ENCODE measurements at regions not wholly inside any gene's neighbourhood (a gene's known extent, or its start where the extent isn't known, plus 50 kb on each side); places are given as distances from the start of the nearest gene placed in this dataset.
"Not testable (repeated sequence)": the region's sequence is repeated elsewhere in the genome, so short reads cannot be mapped to it uniquely, and the experiment has no call there.

DNA sequence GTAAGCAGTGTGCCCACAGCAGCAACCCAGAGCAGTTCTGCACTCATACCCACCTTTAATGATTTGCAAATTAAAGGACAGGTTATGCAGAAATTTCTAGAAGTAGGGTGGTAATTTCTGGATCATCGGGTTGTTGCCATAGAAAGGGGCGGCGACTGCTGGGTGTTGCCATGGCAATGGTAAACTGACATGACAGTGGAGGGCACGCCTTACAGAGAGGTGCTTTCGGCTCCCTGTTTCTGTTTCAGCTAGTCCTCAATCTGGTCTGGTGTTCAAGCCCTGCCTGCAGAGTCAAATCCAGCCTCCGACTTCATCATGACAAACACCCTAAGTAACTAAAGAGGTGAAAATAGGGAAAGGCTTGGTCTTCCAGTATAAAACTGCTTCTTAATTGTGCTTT, 667.7 kb downstream of the SOCS6 start:
- DNase-seq = no peak

DNA sequence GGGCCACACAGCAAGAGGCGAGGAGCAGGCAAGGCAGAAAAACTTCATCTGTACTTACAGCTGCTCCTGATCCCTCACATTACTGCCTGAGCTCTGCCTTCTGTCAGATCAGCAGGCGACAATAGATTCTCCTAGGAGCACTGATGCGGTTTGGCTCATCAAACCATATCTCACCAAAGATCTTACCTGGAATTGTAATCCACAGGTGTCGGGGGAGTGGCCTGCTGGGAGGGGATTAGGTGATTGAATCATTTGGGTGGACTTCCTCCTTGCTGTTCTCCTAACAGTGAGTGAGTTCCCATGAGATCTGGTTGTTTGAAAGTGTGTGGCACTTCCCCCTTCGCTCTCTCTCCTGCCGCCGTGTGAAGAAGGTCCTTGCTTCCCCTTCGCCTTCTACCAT, 647.3 kb downstream of the SOCS6 start:
- no peak for DNase-seq

DNA sequence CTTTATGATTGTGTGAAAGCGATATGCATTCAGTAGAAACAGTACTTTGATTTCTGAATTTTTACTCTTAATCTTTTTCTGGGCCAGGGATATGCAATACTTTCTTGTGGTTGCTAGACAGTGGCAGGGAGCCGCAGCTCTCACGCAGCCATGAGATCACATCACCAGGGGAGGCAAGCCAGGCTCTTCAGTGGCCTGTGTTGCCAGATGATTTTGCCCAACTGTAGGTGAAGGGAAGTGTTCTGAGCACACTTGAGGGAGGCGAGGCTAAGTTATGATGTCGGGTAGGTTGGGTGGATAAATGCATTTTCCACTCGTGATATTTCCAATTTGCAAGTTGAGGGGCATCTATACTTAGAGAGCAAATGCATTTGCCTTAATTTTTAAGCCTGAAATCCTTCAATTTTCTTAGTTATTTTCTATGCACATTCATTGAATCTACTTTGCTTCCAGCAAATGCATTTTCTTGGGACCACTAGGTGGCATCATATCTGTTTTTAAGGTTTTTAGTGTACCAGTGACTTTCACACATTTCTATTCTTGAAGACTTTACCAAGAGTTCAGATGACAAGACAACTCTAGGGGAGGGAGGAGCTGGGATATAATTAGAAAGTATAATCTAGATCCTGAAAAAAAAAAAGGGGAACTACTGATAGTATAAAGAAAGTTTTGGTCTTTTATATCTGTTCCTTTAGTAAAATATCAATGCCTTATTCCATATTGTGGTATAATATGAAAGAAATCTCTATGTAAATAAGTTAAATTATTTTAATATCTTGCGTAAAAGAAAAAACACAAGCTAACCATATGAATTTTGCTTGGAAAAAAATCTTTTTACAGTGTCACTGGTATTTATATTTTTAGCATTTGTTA, 643.3 kb downstream of the SOCS6 start:
- peak; percentile 5 for DNase-seq

DNA sequence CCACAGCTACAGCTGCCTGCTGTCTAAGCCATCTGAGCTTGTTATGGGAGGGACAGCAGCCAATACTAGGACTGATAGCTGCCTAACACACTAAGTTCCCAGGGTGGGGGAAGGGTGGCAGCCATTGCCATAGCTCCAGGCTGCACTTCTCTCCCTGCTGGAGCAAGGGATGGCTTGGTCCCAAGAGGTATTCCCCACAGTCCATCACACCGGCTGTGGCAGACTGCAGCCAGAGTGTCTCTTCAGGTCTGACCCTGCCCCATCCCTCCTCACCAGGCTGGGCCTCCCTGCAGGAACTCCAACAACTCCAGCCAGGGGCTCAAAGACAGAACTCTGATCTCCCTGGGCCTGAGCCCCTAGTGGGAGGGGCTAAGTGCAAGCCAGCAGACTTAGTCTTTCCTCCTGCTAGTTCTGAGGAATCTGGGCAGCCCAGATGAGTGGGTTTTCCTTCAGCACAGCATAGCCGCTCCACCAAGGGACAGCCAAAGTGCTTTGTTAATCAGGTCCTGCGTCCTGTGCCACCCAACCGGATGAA, 632.1 kb downstream of the SOCS6 start:
- DNase-seq = no peak

DNA sequence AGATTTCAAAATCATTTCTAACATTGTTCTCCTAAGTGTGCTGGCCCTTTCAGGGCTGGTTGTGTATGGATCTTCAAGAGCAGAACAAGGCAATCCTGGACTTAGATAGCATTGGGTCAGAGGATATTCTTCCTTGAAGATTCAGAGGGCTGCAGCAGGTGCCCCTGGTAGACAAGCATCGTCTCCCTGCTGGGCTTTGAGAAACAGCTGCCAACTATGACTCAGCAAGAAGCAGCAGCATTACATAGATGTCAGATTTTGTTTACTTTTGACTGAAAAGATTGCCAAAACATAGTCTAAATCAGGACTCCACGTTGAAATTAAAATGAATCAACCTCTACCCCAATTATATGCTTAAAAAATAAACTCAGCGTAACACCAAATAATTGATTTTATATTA, 618.8 kb downstream of the SOCS6 start:
- no peak for DNase-seq

DNA sequence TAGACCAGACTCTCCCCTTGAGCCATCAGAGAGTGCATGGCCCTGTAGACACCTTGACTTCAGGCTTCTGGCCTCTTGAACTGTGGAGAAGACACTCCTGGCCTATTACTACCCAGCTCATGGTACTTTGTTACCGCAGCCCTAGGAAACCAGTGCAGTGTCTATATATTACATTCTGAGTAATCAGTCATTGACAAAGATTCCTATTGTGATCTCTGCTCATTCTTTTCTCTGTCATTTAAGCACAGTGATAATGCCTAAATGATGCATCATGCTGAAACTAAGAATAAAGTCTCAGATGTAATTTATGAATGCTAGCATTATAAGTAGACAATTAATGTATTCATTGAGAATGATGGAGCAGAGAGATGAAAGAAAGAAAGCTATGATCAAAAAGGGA, 603.5 kb downstream of the SOCS6 start:
- DNase-seq = no peak

DNA sequence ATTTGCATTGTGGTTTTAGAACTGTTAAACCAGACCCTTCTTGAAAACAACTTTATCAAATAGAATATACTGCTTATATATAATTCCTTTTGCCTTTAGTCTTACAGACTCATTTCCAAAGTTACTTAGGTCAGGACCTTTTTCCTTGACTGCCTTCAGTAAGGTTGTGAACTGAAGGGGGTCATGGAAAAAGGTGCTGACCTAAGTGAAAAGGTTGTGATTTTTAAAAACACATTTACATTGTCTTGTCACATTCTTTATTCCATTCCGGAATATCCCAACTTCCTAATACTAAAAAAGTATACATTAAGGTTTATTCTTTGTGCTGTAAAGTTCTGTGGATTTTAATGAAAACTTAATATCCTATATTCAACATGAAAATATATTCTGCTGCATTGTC, 581.4 kb downstream of the SOCS6 start:
- no peak for DNase-seq

DNA sequence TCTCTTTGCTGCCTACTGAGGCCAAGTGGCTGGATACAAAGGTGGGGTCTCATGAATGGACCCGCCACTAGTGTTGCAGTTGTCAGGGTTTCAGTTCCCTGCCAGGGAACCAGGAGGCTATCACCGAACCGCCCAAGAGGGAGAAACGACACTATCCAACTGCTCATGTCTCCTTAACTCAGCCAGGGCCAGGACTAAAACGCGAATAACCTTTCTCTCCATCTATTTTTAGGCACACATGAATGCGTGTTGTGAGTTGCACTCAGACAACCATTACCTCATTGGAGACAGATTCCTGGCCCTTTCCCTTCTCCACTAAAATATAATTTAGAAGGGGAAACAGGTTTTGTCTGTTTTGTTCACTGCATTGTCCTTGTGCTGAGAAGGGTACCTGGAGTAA, 559.5 kb downstream of the SOCS6 start:
- DNase-seq = no peak

DNA sequence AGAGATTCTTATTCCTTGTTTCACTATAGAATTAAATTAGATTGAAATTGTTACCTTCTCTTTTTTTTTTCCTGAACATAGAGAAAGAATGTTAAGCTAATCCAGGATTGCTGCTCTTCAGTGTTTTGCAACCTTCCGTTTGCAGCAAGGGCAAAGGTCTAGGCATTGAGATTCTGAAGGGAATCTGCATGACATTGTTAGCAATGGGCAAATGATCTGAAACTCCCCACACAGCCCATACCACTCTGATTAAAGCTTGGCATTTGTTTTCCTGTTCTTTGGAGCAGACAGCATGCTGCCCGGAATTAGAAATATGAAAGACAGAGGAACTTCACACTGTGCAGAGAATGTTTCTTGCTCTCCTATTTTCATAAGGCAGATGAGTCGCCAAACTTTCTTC, 551.8 kb downstream of the SOCS6 start:
- DNase-seq = no peak

DNA sequence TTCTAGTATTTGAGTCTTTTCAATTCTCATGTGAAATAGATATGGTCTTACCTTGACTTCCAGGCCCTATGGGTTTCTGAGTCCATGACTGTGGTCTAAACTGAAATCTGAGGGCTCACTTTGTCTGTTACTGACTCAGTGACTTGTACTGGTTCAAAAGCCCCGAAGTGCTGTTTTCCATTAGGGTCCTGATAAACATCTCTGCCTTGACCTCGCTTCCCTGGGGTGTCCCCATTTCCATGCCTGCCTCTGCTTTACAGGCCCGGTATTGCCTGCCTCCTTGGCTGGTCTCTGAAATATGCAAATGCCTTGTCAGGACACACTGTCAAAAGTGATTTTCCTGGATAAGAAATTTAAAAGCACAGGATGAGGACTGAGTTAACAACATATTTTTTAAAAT, 538.8 kb downstream of the SOCS6 start:
- no peak for DNase-seq

DNA sequence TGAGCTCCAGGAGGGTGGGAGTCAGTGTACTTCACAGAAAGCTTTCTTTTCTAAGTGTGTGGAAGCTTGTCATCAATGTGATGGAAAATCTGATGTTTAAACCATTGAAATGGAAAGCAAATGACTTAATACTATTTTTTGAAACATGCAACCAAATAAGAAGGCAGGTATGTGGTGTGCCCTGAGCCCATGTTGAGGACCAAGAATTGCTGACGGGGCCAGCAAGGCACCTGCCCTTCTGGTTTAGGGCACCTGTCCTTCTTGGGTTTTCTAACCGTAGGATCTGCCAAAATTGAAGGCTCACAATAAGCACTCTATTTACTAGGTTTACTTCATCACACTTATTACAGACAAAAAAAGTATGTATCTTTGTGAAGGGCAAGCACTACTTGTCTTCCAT, 537.7 kb downstream of the SOCS6 start:
- no peak for DNase-seq

DNA sequence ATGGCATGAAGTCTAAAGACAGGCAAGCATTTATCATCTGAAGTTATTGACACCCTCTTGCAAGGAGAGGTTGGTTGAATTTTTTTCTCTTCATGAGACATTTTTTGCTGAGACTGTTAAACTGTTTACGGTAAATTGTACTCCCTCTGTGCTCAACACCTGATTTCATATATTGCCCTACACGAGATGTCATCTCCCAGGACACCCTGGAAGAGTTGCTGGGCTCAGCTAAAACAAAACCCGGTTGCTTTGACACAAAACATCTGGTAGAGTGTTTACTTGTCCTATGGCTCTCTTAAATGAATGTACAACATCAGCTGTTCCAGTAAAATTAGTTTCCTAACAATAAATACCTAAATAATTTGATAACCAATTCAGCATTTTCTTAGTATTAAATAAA, 533.8 kb downstream of the SOCS6 start:
- DNase-seq = no peak

DNA sequence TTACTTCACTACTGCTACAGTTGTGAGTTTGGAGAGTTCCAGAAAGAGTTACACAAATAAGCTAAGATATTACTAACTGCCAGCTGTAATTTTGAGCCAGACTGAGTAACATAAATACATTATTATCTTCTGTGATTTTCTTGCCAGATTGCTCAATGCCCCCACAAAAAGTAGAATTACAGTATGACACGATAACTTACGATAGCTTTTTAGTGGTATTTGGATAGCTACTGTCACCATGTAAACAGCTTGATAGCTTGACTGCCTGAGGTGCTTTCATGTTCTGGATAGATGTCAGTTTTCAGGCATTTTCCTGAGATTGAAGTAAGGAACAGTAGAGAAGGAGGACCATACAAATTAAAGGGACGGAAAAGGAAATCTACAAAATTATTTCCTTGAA, 533.3 kb downstream of the SOCS6 start:
- DNase-seq = no peak

DNA sequence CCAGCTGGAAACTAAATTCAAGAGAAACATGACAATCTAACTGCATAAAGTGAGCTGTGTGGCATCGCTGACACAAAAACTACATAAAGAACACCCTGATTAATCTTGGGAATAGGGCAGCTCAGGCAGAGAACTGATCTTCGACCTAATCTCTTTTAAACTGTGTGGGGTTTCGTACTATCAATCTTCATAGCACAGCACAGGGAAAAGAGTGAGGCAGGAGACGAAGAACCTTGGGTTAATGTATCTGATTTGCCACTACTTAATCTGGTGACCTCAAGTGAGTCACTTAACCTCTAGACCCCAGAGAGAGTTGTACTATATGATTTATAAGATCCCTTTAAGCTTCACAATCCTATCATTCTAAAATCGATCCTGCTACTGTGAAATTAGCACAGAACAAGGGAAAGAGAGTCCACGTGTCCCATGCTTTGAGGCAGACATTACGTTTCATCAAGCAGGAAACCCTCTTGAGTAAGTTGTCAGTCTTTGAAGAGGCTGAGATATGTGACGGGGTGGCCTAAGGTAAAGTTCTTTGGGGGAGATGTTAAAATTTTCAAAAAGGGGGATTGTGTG, 519.7 kb downstream of the SOCS6 start:
- DNase-seq = no peak

DNA sequence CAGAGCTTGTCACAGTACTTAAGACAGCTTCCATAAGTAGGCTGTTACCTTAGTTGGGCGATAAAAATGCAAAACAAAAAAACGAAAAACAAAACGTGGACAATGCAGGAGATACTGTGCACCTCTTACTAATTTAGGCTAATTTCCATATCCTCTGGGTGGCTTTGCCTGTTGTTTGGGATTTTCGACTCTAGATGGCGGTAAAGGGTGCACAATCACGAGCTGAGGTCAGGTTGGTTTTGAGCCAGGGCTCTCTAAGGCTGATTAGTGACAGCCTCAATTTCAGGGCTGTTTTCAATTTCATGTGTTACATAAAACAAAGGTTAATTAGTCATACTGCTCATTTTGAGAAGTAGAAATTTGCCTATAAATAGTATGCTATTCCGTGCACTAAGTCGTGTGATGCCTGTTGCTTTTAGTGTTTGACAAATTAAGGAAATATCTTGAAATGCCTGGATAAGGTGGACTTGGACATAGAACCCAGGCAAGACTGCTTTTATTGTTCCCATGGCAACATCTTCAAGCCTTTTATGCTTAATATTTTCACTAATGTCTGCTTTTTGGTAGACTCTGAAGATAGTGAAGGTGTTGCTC, 493.1 kb downstream of the SOCS6 start:
- peak; percentile 72 for DNase-seq

DNA sequence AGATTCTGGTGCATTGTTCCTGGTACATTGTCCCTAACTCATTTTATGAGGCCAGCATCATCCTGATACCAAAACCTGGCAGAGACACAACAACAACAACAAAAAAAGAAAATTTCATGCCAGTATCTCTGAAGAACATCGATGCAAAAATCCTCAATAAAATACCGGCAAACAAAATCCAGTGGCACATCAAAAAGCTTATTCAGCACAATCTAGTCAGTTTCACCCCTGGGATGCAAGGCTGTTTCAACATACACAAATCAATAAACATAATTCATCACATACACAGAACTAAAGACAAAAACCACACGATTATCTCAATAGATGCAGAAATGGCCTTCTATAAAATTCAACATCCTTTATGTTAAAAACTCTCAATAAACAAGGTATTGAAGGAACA, 477.4 kb downstream of the SOCS6 start:
- DNase-seq = not testable (repeated sequence)

DNA sequence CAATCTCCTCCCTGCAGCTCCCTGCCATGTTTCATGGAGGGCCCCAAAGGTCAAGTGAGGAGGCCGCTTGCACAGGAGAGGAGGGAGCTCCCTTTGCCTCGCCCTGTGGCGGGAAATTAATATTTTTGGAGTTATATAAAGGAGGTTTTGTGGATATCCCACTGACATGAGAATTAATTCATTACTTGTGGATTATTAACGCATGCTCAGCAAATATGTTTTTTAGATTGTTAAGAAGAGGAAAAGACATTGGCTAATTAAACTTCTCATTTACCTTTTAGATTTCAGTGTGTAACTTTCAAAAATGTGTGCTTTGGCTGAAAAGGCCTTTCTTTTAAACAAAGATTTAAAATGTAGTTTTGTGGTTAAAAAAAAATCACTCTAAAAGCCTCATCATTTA, 474.0 kb downstream of the SOCS6 start:
- DNase-seq = no peak

DNA sequence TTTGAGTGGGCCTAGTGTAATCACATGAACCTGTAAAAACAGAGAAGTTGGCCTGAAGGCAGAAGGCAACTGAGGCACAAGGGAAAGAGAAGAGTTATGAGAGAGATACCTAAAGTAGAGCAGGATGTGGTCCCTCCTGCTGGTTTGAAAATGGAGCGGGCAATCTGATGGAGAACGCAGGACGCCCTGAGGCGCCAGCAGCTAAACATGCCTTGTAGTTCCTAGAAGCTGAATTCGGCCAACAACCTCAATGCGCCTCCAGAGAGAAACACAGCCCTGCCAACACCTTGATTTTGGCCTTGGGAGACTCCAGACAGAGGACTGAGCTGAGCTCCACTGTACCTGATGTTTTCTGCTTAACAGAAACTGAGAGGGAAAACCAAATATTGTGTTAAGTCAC, 469.9 kb downstream of the SOCS6 start:
- no peak for DNase-seq

DNA sequence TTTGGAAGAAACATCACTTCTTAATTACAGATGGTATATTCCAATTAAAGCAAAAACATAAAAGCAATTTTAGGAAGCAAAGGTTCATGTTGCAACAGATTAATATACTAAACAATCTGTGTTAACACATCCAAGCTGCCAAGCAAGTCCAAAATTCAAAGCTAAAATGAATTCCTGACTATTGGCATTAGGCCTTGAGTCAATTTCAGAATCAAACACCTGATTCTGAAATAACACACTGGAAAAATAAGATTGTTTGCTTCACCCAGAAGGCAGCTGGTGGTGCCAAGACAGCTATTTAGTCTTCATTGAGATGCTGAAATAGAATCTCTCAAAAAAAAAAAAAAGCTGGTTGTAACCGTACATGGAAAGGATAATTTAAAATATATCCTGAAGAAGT, 465.6 kb downstream of the SOCS6 start:
- DNase-seq = no peak

DNA sequence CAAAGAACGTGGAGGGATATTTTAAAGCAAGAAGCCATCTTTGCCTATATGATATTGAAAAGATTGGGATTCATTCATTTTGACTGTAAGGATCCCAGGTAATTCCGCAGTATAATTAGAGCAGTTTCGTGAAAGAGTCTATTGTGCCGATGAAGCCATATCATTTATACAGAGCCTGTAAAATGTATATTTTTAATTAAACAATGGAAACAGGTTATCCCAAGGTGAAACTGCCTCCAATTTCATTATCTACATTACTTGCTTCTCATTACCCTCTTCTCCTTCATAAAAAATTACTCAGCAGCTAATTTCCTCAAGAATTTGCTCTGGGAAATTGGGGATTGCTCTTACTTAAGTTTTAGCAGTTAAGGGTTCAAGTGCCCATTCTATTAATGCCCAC, 444.1 kb downstream of the SOCS6 start:
- no peak for DNase-seq

DNA sequence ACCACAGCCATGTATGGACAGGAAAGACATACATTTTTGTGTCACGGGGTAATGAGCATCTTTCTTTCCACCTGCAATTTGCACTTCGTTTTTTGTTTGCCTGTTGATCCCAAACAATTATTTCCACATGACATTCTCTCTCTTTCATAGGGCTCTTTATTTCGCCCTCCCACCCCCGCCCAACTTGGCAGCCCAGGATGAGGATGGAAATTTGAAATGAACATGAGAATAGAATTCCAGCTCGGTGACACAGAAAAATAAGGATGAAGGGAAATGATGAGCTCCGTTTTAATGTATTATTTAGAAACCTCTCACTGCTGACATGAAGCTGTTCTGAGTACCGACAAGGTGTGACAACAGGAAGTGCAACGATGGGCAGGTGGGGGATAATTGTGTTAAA, 443.3 kb downstream of the SOCS6 start:
- DNase-seq = no peak

DNA sequence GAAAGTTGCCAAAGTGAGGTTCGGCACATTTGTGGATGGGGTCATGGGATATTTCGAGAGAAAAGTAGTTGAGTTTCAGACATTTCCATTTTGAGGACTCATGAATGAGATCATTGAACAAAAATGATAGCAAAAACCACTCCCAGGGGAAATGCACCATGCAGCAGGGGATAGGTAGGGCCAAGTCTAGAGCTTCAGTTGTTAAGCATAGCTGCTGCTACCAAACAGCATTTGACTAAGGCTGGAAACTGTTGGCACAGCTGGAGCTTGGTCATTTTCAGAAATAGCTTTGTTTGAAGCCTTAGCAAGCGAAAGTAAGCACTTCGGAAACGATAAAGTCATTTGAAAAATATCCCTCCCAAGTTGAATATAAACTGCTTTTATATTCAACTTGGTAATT, 431.8 kb downstream of the SOCS6 start:
- no peak for DNase-seq

DNA sequence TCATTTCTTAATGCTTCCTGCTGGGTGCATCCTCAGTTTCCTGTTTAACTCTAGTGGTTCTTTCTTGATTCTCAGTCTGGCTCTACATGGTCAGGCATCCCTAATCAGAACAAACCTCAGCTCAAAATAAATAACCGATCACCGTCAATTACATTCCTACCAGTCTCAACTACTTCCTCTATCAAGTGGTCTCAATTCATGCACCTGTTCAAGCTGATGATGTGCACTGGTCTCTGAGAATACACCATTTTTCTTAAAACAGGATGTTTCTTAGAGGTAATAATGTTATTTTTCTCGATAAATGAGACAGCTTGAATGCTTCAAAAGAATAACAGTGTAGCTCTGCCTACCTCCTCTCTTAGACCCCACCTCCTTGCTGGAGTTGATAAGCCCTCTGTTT, 420.9 kb downstream of the SOCS6 start:
- no peak for DNase-seq

DNA sequence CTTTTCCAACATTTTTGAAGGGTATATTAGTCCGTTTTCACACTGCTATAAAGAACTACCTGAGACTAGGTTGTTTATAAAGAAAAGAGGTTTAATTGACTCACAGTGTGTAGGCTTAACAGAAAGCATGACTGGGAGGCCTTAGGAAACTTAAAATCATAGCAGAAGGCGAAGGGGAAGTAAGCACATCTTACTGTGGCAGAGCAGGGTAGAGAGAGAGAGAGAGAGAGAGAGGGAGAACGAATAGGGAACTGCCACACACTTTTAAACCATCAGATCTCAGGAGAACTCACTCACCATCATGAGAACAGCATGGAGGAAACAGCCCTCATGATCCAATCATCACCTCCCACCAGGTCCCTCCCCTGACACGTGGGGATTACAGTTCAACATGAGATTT, 420.3 kb downstream of the SOCS6 start:
- no peak for DNase-seq
